CD14-positive monocyte (primary cell): ENCODE measurements at regions not wholly inside any gene's neighbourhood (a gene's known extent, or its start where the extent isn't known, plus 50 kb on each side); places are given as distances from the start of the nearest gene placed in this dataset.

Experiments
- DNase-seq, 3 donors: peaks; one replicate each; pipeline ENCODE4 v3.0.0-alpha.2; 2011 to 2022
- H2AFZ ChIP-seq: 2 replicates; pipeline ENCODE4 v1.6.0; 2012; ENCODE audit warnings: mild to moderate bottlenecking, low read depth, low read length, inconsistent platforms; ENCODE audit not compliant: insufficient read depth, poor library complexity, severe bottlenecking
- H3K27ac ChIP-seq, 2 donors: 1 replicate in 1 of 2; 2 replicates in 1 of 2; pipeline ENCODE4 v1.5.1; 2012 to 2013; ENCODE audit warnings: low read length in 2 of 2, control low read depth in 1 of 2, inconsistent platforms in 1 of 2, low read depth in 1 of 2, mild to moderate bottlenecking in 1 of 2
- H3K27me3 ChIP-seq, 2 donors: one replicate each; pipeline versions ENCODE4 v1.6.0 to v1.6.1; 2011 to 2013; ENCODE audit warnings: low read length in 2 of 2; ENCODE audit not compliant: control insufficient read depth in 2 of 2, insufficient read depth in 2 of 2
- H3K36me3 ChIP-seq, 2 donors: replicated peaks in 1 of 2; 1 replicate in 1 of 2; 2 replicates in 1 of 2; pipeline versions ENCODE4 v1.5.1 to v1.6.1; 2012 to 2013; ENCODE audit warnings: low read length in 2 of 2, control low read depth in 1 of 2, inconsistent platforms in 1 of 2, mild to moderate bottlenecking in 1 of 2; ENCODE audit not compliant: insufficient read depth in 2 of 2, control insufficient read depth in 1 of 2
- H3K4me1 ChIP-seq, 2 donors: 1 replicate in 1 of 2; 2 replicates in 1 of 2; pipeline versions ENCODE4 v1.5.1 to v1.6.1; 2012 to 2013; ENCODE audit warnings: low read length in 2 of 2, control low read depth in 1 of 2, inconsistent platforms in 1 of 2, mild to moderate bottlenecking in 1 of 2, moderate library complexity in 1 of 2; ENCODE audit not compliant: insufficient read depth in 2 of 2, control insufficient read depth in 1 of 2
- H3K4me2 ChIP-seq: replicated peaks from 2 replicates; pipeline ENCODE3; 2012; ENCODE audit warnings: low read length, moderate library complexity, mild to moderate bottlenecking; ENCODE audit not compliant: poor library complexity, severe bottlenecking; ENCODE audit errors: extremely low read depth
- H3K4me3 ChIP-seq, 3 experiments: fragments of 200-600 bp in 1 of 3; sonication (generic) in 1 of 3; replicated peaks in 1 of 3; 1 replicate in 2 of 3; 2 replicates in 1 of 3; pipeline ENCODE4 v1.5.1; 2011 to 2013; ENCODE audit warnings: low read length in 3 of 3, mild to moderate bottlenecking in 3 of 3, control low read depth in 2 of 3, low read depth in 2 of 3, inconsistent platforms in 1 of 3, moderate library complexity in 1 of 3
- H3K79me2 ChIP-seq: 2 replicates; pipeline ENCODE4 v1.6.0; 2012; ENCODE audit warnings: mild to moderate bottlenecking, control low read depth, inconsistent platforms, low read length, moderate library complexity; ENCODE audit not compliant: insufficient read depth
- H3K9ac ChIP-seq: 2 replicates; pipeline ENCODE4 v1.6.0; 2017; ENCODE audit warnings: low read length, mild to moderate bottlenecking; ENCODE audit not compliant: insufficient read depth, poor library complexity, severe bottlenecking
- H3K9me3 ChIP-seq, 2 donors: replicated peaks in 1 of 2; 1 replicate in 1 of 2; 2 replicates in 1 of 2; pipeline versions ENCODE4 v1.5.1 to v1.6.1; 2012 to 2013; ENCODE audit warnings: low read length in 2 of 2, control low read depth in 1 of 2; ENCODE audit not compliant: control insufficient read depth in 1 of 2, insufficient read depth in 1 of 2
- H4K20me1 ChIP-seq: 2 replicates; pipeline ENCODE4 v1.6.0; 2012; ENCODE audit warnings: mild to moderate bottlenecking, low read length, control low read depth, moderate library complexity; ENCODE audit not compliant: insufficient read depth
- H3K27ac Mint-ChIP-seq, 7 donors: one replicate each; pipeline ENCODE4 v1.8.0; 2020; ENCODE audit warnings: mild to moderate bottlenecking in 7 of 7, mixed read lengths in 7 of 7, moderate library complexity in 6 of 7, inconsistent platforms in 2 of 7
- H3K27me3 Mint-ChIP-seq, 3 donors: one replicate each; pipeline ENCODE4 v1.8.0; 2021 to 2022; ENCODE audit warnings: low read depth in 3 of 3, mild to moderate bottlenecking in 3 of 3, mixed read lengths in 3 of 3, moderate library complexity in 3 of 3, inconsistent platforms in 1 of 3
- H3K36me3 Mint-ChIP-seq, 2 donors: one replicate each; pipeline ENCODE4 v1.8.0; 2020; ENCODE audit warnings: mixed read lengths in 2 of 2, inconsistent platforms in 1 of 2, mild to moderate bottlenecking in 1 of 2
- H3K4me1 Mint-ChIP-seq: one replicate; pipeline ENCODE4 v1.8.0; 2020; ENCODE audit warnings: mild to moderate bottlenecking, mixed read lengths
- H3K4me3 Mint-ChIP-seq, 2 donors: one replicate each; pipeline ENCODE4 v1.8.0; 2020; ENCODE audit warnings: mild to moderate bottlenecking in 2 of 2, mixed read lengths in 2 of 2, moderate library complexity in 1 of 2
- H3K9me3 Mint-ChIP-seq, 7 donors: one replicate each; pipeline ENCODE4 v1.8.0; 2020 to 2022; ENCODE audit warnings: mixed read lengths in 7 of 7, mild to moderate bottlenecking in 6 of 7, moderate library complexity in 6 of 7, inconsistent platforms in 2 of 7
- CTCF ChIP-seq: fragments of 200-600 bp; IDR thresholded peaks from one replicate; pipeline ENCODE4 v1.8.0; 2022; ENCODE audit warnings: antibody characterized with exemption, mild to moderate bottlenecking
- WGBS: methylation state at CpG from one replicate; pipeline ENCODE4 v1.1.5; 2013; ENCODE audit warnings: missing lambda C conversion rate; ENCODE audit not compliant: insufficient coverage; 5-methylcytosine and 5-hydroxymethylcytosine counted together
- intact Hi-C, 2 donors: fragments of 100-400 bp; cut with micrococcal nuclease; formaldehyde crosslinking; loops; one replicate each; pipeline versions ENCODE4 v1.15.0 to v1.15.1; 2023

GRCh38 chr5:125162714-125163113 lies 416.3 kb upstream of the ZNF608 start:
- no peak overlapping the region for H3K27ac ChIP-seq
- H3K27me3 Mint-ChIP-seq, result peaks cover 0 to 3% (median 0%) of the 10 kb centered on the region in 3 donors
- no peaks in the 10 kb centered on the region for H4K20me1 ChIP-seq
- no peak overlapping the region for H3K4me3 ChIP-seq
- H3K4me1 Mint-ChIP-seq, result no peaks in the 10 kb centered on the region
- peaks cover 7 to 43% (median 29%) of the 10 kb centered on the region in 7 donors for H3K9me3 Mint-ChIP-seq
- H3K9ac ChIP-seq, result no peak overlapping the region
- H3K79me2 ChIP-seq, result no peaks in the 10 kb centered on the region
- intact Hi-C loops, result no loop called here
- no peak overlapping the region for H3K4me2 ChIP-seq
- DNase-seq, result no peak
- no CpG with 5 or more reads among the region's 1 CpG for WGBS
- H3K36me3 Mint-ChIP-seq, result no peaks in the 10 kb centered on the region
- H3K36me3 ChIP-seq, result no peaks in the 10 kb centered on the region
- no peak overlapping the region for H3K27ac Mint-ChIP-seq
- peaks cover 0 to 12% of the 10 kb centered on the region in 2 donors for H3K9me3 ChIP-seq
- H3K4me1 ChIP-seq, result no peaks in the 10 kb centered on the region
- no peak overlapping the region for H2AFZ ChIP-seq
- no peak for TF ChIP-seq CTCF
- no peaks in the 10 kb centered on the region for H3K27me3 ChIP-seq
- H3K4me3 Mint-ChIP-seq, result no peak overlapping the region

- Histone ChIP-seq H3K27ac (no peak overlapping the region), H3K27me3 (no peaks in the 10 kb centered on the region), H3K9ac (no peak overlapping the region), H3K36me3 (no peaks in the 10 kb centered on the region), H4K20me1 (no peaks in the 10 kb centered on the region), H3K4me1 (no peaks in the 10 kb centered on the region), H3K4me2 (no peak overlapping the region), H3K4me3 (no peak overlapping the region), H2AFZ (no peak overlapping the region), H3K79me2 (no peaks in the 10 kb centered on the region), H3K9me3 (no peaks in the 10 kb centered on the region)
- Mint-ChIP-seq H3K4me3 (no peak overlapping the region), H3K4me1 (no peaks in the 10 kb centered on the region), H3K27me3 (peaks cover 0 to 2% (median 0%) of the 10 kb centered on the region in 3 donors), H3K27ac (no peak overlapping the region), H3K9me3 (peaks cover 3 to 12% (median 10%) of the 10 kb centered on the region in 7 donors), H3K36me3 (no peaks in the 10 kb centered on the region)
- no peak for TF ChIP-seq CTCF
- intact Hi-C loops, result no loop called here
- WGBS, result no CpG with 5 or more reads among the region's 1 CpG
- DNase-seq, result no peak
Measured at GRCh38 chr5:125169396-125169795, 423.0 kb upstream of the ZNF608 start.
